ENCODE measurements at regions not wholly inside any gene's neighbourhood (a gene's known extent, or its start where the extent isn't known, plus 50 kb on each side); places are given as distances from the start of the nearest gene placed in this dataset.

GRCh38 chr21:23039846-23040245 lies 2041.6 kb downstream of the NCAM2 start:
- H2AK5ac ChIP-seq (ENCODE audit: low read depth, low read length), result no peak overlapping the region
- H3K14ac ChIP-seq (ENCODE audit: insufficient read length), result no peak overlapping the region
- H3K27ac ChIP-seq (ENCODE audit: low read depth, low read length), result no peak overlapping the region
- no peaks in the 10 kb centered on the region for H3K23me2 ChIP-seq (ENCODE audit: low read depth, low read length)
- H2BK20ac ChIP-seq (ENCODE audit: low read length), result no peak overlapping the region
- H3K9me3 ChIP-seq (ENCODE audit: insufficient read depth in 2 of 2, low read depth in 1 of 2, low read length in 1 of 2), result peaks cover 5 to 9% of the 10 kb centered on the region in 2 experiments; a peak in 2 of 4 replicates
- ChIA-PET CTCF (ENCODE audit: partially characterized antibody) (interaction anchor here (1.3 kb wide), 1 partner anchor 24 kb away, joined by 4 read pairs; no protein-coding TSS in a partner anchor), POLR2A (ENCODE audit: partially characterized antibody) (no interaction called here)
- no peaks in the 10 kb centered on the region for H4K20me1 ChIP-seq (replicated peaks in 1 of 2; ENCODE audit: control insufficient read depth in 1 of 2, insufficient read depth in 2 of 2, low read length in 2 of 2)
- no peaks in the 10 kb centered on the region for H3K79me2 ChIP-seq (ENCODE audit: control insufficient read depth in 1 of 2, insufficient read depth in 2 of 2, low read length in 2 of 2)
- no peaks in the 10 kb centered on the region for H3K27me3 ChIP-seq (replicated peaks in 1 of 4; ENCODE audit: control insufficient read depth in 3 of 4, extremely low read depth in 1 of 4, insufficient read depth in 3 of 4, low read length in 3 of 4)
- no peaks in the 10 kb centered on the region for H3K79me1 ChIP-seq (ENCODE audit: low read depth, low read length)
- TF ChIP-seq CEBPB (IDR thresholded peaks at IDR 0.05; ENCODE audit: low read depth, low read length), result no peak
- no peak for TF ChIP-seq HDAC2 (IDR thresholded peaks at IDR 0.05; ENCODE audit: borderline replicate concordance in 1 of 2, low read depth in 2 of 2, low read length in 2 of 2)
- TF ChIP-seq SP2 (IDR thresholded peaks at IDR 0.05; ENCODE audit: low read length), result no peak
- TF ChIP-seq EGR1 (IDR thresholded peaks at IDR 0.05; ENCODE audit: borderline replicate concordance, low read depth, low read length), result no peak
- TF ChIP-seq NRF1 (IDR thresholded peaks at IDR 0.05; ENCODE audit: low read depth, low read length), result no peak
- TF ChIP-seq CBX5 (IDR thresholded peaks at IDR 0.05; ENCODE audit: low read depth, low read length), result no peak
- TF ChIP-seq ATF3 (IDR thresholded peaks at IDR 0.05; ENCODE audit: insufficient read depth, low read depth, low read length), result no peak
- TF ChIP-seq ASH2L (IDR thresholded peaks at IDR 0.05; ENCODE audit: low read length), result no peak
- no peak overlapping the region for H2BK120ac ChIP-seq (replicated peaks; ENCODE audit: low read depth, low read length)
- no peak overlapping the region for H3K4ac ChIP-seq (replicated peaks; ENCODE audit: insufficient read length, low read depth, low read length)
- H4K8ac ChIP-seq (ENCODE audit: extremely low read depth, insufficient read depth, low read length), result no peak overlapping the region
- no peak overlapping the region for H2BK12ac ChIP-seq (ENCODE audit: low read depth, low read length)
- no peak overlapping the region for H4K91ac ChIP-seq (replicated peaks; ENCODE audit: insufficient read length, low read length)
- H3K4me3 ChIP-seq (ENCODE audit: extremely low read depth in 1 of 4, insufficient read depth in 2 of 4, low read depth in 3 of 4, low read length in 4 of 4), result no peak overlapping the region
- H3K23ac ChIP-seq (ENCODE audit: insufficient read length), result no peak overlapping the region
- FAIRE-seq (no peak), DNase-seq (ENCODE audit: low read depth in 1 of 2, low spot score in 2 of 2) (no peak)
- H2BK15ac ChIP-seq (ENCODE audit: low read length), result no peak overlapping the region
- no peak overlapping the region for H3K9ac ChIP-seq (replicated peaks in 1 of 4; ENCODE audit: extremely low read depth in 1 of 4, low read depth in 3 of 4, low read length in 3 of 4)
- H3K36me3 ChIP-seq (ENCODE audit: control insufficient read depth in 2 of 4, insufficient read depth in 4 of 4, low read length in 3 of 4), result no peaks in the 10 kb centered on the region
- H3K4me2 ChIP-seq (ENCODE audit: insufficient read depth in 1 of 2, low read depth in 2 of 2, low read length in 2 of 2), result no peak overlapping the region
- H3K18ac ChIP-seq (ENCODE audit: extremely low read depth, low read length), result no peak overlapping the region
- H4K5ac ChIP-seq (ENCODE audit: insufficient read length, low read depth, low read length), result no peak overlapping the region
- H2BK5ac ChIP-seq (ENCODE audit: low read depth, low read length), result no peak overlapping the region
- no peak overlapping the region for H3K56ac ChIP-seq (replicated peaks; ENCODE audit: insufficient read length, low read depth, low read length)
- no peak overlapping the region for H2AFZ ChIP-seq (ENCODE audit: low read length)
- H3K4me1 ChIP-seq (replicated peaks in 1 of 4; ENCODE audit: control insufficient read depth in 3 of 4, insufficient read depth in 4 of 4, low read length in 3 of 4), result no peaks in the 10 kb centered on the region
- 93% methylated on average over 7 of the region's 7 CpGs; no CpG with 5 or more reads in 1 of the 2 experiments for WGBS, 2 experiments (ENCODE audit: extremely low coverage in 1 of 2, insufficient coverage in 1 of 2, insufficient read length in 1 of 2, insufficient replicate concordance in 2 of 2, low coverage in 1 of 2, low lambda C conversion rate in 2 of 2, missing lambda C conversion rate in 1 of 2)

Measured in H1 (cell line).